Activated T-helper 2 cell treated with anti-CD3 and anti-CD28 coated beads, Interferon-gamma antibody, Interleukin-2, Interleukin-4, amounts not matched to agents 10 μg/mL and 5 μg/mL and 100 μg/mL, durations not matched to agents 14 hours and 24 hours and 36 hours (primary cell): ENCODE measurements at regions not wholly inside any gene's neighbourhood (a gene's known extent, or its start where the extent isn't known, plus 50 kb on each side); places are given as distances from the start of the nearest gene placed in this dataset.
"Not testable (repeated sequence)": the region's sequence is repeated elsewhere in the genome, so short reads cannot be mapped to it uniquely, and the experiment has no call there.

Source experiments
- DNase-seq: peaks from one replicate; pipeline ENCODE4 v3.0.0; 2021; ENCODE audit warnings: low spot score
- H3K27ac Mint-ChIP-seq: one replicate; pipeline ENCODE4 v1.8.0; 2021; ENCODE audit warnings: mixed read lengths
- H3K27me3 Mint-ChIP-seq: one replicate; pipeline ENCODE4 v1.8.0; 2021; ENCODE audit warnings: low read depth, mixed read lengths
- H3K36me3 Mint-ChIP-seq: one replicate; pipeline ENCODE4 v1.8.0; 2021; ENCODE audit warnings: low read depth, mixed read lengths
- H3K4me1 Mint-ChIP-seq: one replicate; pipeline ENCODE4 v1.8.0; 2021; ENCODE audit warnings: low read depth, mixed read lengths
- H3K4me3 Mint-ChIP-seq: one replicate; pipeline ENCODE4 v1.8.0; 2021; ENCODE audit warnings: low read depth, mild to moderate bottlenecking, moderate library complexity, mixed read lengths
- H3K9me3 Mint-ChIP-seq: one replicate; pipeline ENCODE4 v1.8.0; 2021; ENCODE audit warnings: mixed read lengths
- intact Hi-C: fragments of 100-400 bp; cut with micrococcal nuclease; formaldehyde crosslinking; loops from one replicate; pipeline ENCODE4 v1.15.1; 2023

- Mint-ChIP-seq H3K4me3 (no peak overlapping the region), H3K36me3 (no peaks in the 10 kb centered on the region), H3K27me3 (no peaks in the 10 kb centered on the region), H3K9me3 (no peaks in the 10 kb centered on the region), H3K4me1 (no peaks in the 10 kb centered on the region), H3K27ac (no peak overlapping the region)
- DNase-seq = no peak
- intact Hi-C loops = no loop called here
Observed at GRCh38 chrX:26789751-26790150, 573.8 kb downstream of the MAGEB5 start.

GRCh38 chrX:26788402-26788998 is 572.5 kb downstream of the MAGEB5 start:
- intact Hi-C loops = no loop called here
- H3K27ac Mint-ChIP-seq = no peak overlapping the region
- no peaks in the 10 kb centered on the region for H3K36me3 Mint-ChIP-seq
- no peaks in the 10 kb centered on the region for H3K27me3 Mint-ChIP-seq
- no peaks in the 10 kb centered on the region for H3K9me3 Mint-ChIP-seq
- no peak overlapping the region for H3K4me3 Mint-ChIP-seq
- no peak for DNase-seq
- no peaks in the 10 kb centered on the region for H3K4me1 Mint-ChIP-seq

DNA sequence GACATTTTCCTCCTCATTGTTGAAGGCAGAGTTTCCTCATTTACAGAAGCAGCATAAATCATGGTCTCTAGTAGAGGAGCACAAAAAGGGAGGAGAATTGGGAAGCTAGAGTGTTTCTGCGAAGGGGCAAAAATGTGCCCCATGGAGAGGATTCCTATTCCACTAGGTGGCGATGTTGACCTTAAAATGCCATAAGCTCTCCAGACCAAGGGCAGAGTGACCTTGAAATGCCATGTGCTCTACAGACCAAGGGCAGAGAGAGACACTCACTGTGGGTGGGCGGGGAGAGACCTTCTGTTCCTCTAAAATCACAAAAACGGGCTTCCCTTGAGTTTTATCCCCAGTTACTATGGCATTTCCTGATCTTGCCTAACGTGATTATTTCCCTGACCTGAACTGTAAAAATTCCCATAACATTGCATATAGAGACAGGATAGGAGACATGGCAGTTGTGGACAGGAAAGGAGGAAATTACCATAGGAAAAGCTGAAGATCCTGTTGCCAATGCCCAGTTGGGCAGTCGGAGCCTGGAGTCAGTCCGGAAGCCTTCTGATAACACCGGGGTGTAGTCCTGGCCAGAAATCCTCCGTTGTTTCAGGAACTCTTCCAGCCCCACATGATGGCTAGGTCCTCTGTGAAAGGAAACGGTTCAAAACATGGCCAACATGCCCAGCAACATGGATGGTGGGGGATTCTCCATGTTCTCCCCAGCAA is 567.7 kb downstream of the MAGEB5 start:
- Mint-ChIP-seq H3K9me3 (peaks cover under 1% of the 10 kb centered on the region), H3K36me3 (no peaks in the 10 kb centered on the region), H3K27me3 (no peaks in the 10 kb centered on the region), H3K4me3 (no peak overlapping the region), H3K27ac (no peak overlapping the region), H3K4me1 (no peaks in the 10 kb centered on the region)
- no peak for DNase-seq
- intact Hi-C loops = loop anchor here (2.0 kb wide), 1 partner anchor 403 kb away; no protein-coding TSS in a partner anchor

DNA sequence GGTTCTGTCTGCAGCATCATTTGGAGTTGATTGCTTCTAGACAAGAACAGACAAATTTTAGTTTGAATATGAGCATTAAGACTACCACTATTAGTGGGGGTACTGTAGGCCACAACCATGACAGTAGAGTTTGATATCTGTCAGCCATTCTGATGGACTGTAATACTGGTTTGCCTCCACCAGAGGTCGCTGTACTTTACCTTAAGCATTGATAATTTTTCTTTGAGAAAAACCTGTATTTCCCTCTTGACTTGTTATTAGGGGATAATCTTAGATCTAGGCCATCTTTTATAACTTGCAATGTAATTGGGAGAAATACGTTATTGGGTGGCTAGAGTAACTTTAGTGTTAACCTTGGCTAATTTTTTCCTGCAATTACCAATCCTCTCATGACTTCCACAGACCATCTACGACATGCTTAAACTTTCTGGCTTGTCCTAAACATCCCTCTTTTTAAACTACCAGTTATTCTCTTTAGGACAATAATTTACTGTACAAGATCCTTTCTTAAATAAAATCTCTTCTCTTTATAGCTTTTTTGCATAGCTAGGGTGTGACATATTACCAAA is 562.4 kb downstream of the MAGEB5 start:
- DNase-seq = no peak
- Mint-ChIP-seq H3K27me3 (no peaks in the 10 kb centered on the region), H3K27ac (no peak overlapping the region), H3K9me3 (peaks cover 14% of the 10 kb centered on the region), H3K4me3 (no peak overlapping the region), H3K4me1 (no peaks in the 10 kb centered on the region), H3K36me3 (no peaks in the 10 kb centered on the region)
- intact Hi-C loops = no loop called here

DNA sequence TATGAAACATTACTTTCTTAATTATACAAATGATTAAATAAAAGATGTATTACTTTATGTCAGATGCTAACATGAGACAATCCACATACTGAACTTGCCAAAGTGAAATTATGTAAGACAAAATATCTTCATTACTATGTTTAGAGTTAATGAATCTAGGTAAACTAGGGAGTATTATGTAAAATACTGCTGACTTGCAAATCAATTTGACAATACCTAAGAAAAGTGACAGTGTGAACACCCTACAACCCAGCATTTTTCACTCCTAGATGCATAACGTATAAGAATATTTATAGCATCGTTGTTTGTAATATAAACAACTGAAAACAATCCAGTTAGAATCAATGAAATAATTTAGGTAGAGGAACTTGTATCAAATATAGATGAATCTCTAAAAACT is 546.3 kb downstream of the MAGEB5 start:
- Mint-ChIP-seq H3K27me3 (no peaks in the 10 kb centered on the region), H3K27ac (no peak overlapping the region), H3K4me3 (no peak overlapping the region), H3K36me3 (no peaks in the 10 kb centered on the region), H3K4me1 (no peaks in the 10 kb centered on the region), H3K9me3 (no peaks in the 10 kb centered on the region)
- intact Hi-C loops = no loop called here
- DNase-seq = no peak

- H3K9me3 Mint-ChIP-seq, H3K27me3 Mint-ChIP-seq, H3K27ac Mint-ChIP-seq, H3K4me3 Mint-ChIP-seq, DNase-seq, H3K4me1 Mint-ChIP-seq, H3K36me3 Mint-ChIP-seq, intact Hi-C loops: not testable (repeated sequence)
Observed at GRCh38 chrX:26755760-26756159, 539.8 kb downstream of the MAGEB5 start.

GRCh38 chrX:26747877-26748276 is 531.9 kb downstream of the MAGEB5 start:
- Mint-ChIP-seq H3K36me3 (no peaks in the 10 kb centered on the region), H3K4me1 (no peaks in the 10 kb centered on the region), H3K9me3 (no peaks in the 10 kb centered on the region), H3K4me3 (no peak overlapping the region), H3K27me3 (no peaks in the 10 kb centered on the region), H3K27ac (no peak overlapping the region)
- DNase-seq = no peak
- intact Hi-C loops = no loop called here

GRCh38 chrX:26722666-26723428 is 506.9 kb downstream of the MAGEB5 start:
- no peaks in the 10 kb centered on the region for H3K36me3 Mint-ChIP-seq
- no peaks in the 10 kb centered on the region for H3K27me3 Mint-ChIP-seq
- H3K9me3 Mint-ChIP-seq = peaks cover 5% of the 10 kb centered on the region
- intact Hi-C loops = no loop called here
- no peaks in the 10 kb centered on the region for H3K4me1 Mint-ChIP-seq
- no peak overlapping the region for H3K27ac Mint-ChIP-seq
- no peak for DNase-seq
- no peak overlapping the region for H3K4me3 Mint-ChIP-seq

DNA sequence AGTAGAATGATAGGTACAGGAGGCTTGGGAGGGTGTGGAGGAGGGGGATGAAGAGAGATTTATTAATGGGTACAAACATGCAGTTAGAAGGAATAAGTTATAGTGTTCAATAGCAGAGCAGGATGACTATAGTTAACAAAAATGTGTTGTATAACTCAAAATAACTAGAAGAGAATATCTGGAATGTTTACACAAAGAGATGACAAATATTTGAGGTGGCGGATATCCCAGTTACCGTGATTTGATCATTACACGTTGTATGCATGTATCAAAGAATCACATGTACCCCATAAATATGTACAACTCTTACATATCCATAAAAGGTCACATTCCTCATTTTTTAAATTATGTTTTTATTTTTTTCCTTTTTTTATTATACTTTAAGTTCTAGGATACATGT is 456.6 kb downstream of the MAGEB5 start:
- Mint-ChIP-seq H3K4me1 (no peaks in the 10 kb centered on the region), H3K4me3 (no peak overlapping the region), H3K9me3 (no peaks in the 10 kb centered on the region), H3K27ac (no peak overlapping the region), H3K36me3 (no peaks in the 10 kb centered on the region), H3K27me3 (no peaks in the 10 kb centered on the region)
- intact Hi-C loops = no loop called here
- no peak for DNase-seq

GRCh38 chrX:26670521-26670920 is 454.6 kb downstream of the MAGEB5 start:
- Mint-ChIP-seq H3K36me3 (no peaks in the 10 kb centered on the region), H3K4me3 (no peak overlapping the region), H3K27me3 (no peaks in the 10 kb centered on the region), H3K27ac (no peak overlapping the region), H3K9me3 (no peaks in the 10 kb centered on the region), H3K4me1 (no peaks in the 10 kb centered on the region)
- no peak for DNase-seq
- intact Hi-C loops = no loop called here

DNA sequence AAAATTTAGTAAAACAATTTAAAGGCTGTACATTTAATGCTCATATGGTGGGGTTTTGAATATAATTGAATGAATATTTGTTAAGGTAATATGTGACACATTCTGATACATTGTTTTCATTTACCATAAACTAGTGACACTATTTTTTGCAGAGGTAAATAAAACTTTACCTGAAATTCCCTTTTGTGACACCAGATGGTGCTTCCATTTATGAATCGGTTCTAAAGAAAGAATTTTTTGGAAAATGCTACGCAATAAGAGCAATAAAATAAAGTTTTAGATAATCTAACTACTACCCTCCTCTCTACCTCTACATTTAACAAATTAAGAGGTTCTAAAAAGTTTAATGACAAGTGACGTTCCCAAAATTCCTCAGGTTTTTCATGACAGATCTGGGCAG is 448.9 kb downstream of the MAGEB5 start:
- H3K4me1 Mint-ChIP-seq = no peaks in the 10 kb centered on the region
- DNase-seq = no peak
- intact Hi-C loops = no loop called here
- no peaks in the 10 kb centered on the region for H3K27me3 Mint-ChIP-seq
- no peaks in the 10 kb centered on the region for H3K36me3 Mint-ChIP-seq
- no peak overlapping the region for H3K4me3 Mint-ChIP-seq
- no peak overlapping the region for H3K27ac Mint-ChIP-seq
- H3K9me3 Mint-ChIP-seq = no peaks in the 10 kb centered on the region

- no peaks in the 10 kb centered on the region for H3K9me3 Mint-ChIP-seq
- H3K36me3 Mint-ChIP-seq = no peaks in the 10 kb centered on the region
- intact Hi-C loops = loop anchor here (5.0 kb wide), 2 partner anchors 534 to 684 kb away; no protein-coding TSS in a partner anchor
- no peak for DNase-seq
- no peak overlapping the region for H3K27ac Mint-ChIP-seq
- no peak overlapping the region for H3K4me3 Mint-ChIP-seq
- no peaks in the 10 kb centered on the region for H3K27me3 Mint-ChIP-seq
- H3K4me1 Mint-ChIP-seq = no peaks in the 10 kb centered on the region
Observed at GRCh38 chrX:26653050-26653449, 437.1 kb downstream of the MAGEB5 start.

GRCh38 chrX:26651755-26652154 is 435.8 kb downstream of the MAGEB5 start:
- intact Hi-C loops = loop anchor here (5.0 kb wide), 2 partner anchors 536 to 686 kb away; no protein-coding TSS in a partner anchor
- Mint-ChIP-seq H3K4me3 (no peak overlapping the region), H3K27me3 (no peaks in the 10 kb centered on the region), H3K27ac (no peak overlapping the region), H3K9me3 (no peaks in the 10 kb centered on the region), H3K36me3 (no peaks in the 10 kb centered on the region), H3K4me1 (no peaks in the 10 kb centered on the region)
- DNase-seq = no peak
